ENCODE measurements at regions not wholly inside any gene's neighbourhood (a gene's known extent, or its start where the extent isn't known, plus 50 kb on each side); places are given as distances from the start of the nearest gene placed in this dataset.

DNA sequence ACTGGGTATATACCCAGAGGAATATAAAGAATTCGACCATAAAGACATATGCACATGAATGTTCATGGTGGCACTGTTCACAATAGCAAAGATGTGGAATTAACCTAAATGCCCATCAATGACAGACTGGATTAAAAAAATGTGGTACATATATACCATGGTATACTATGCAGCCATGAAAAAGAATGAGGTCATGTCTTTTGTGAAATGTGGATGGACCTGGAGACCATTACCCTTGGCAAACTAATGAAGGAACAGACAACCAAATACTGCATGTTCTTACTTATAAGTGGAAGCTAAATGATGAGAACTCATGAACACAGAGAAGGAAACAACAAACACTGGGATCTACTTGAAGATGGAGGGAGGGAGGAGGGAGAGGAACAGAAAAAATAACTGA lies 186.7 kb upstream of the SSTR4 start:
- DNase-seq (ENCODE audit: low read depth, low spot score), result no peak

DNA sequence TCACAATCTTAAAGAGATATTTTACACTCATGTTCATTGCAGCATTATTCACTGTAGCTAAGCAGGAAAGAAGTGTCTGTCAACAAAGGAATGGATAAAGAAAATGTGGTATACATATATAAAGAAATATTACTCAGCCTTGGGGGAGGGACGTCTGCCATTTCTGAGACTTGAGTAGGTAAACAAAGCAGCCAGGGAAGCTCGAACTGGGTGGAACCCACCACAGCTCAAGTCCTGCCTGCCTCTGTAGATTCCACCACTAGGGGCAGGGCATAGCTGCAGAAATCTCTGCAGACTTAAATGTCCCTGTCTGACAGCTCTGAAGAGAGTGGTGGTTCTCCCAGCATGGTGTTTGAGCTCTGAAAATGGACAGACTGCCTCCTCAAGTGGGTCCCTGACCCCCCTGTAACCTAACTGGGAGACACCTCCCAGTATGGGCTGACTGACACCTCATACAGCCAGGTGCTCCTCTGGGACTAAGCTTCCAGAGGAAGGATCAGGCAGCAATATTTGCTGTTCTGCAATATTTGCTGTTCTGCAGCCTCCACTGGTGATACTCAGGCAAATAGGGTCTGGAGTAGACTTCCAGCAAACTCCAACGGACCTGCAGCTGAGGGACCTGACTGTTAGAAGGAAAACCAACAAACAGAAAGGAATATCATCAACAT lies 183.3 kb upstream of the SSTR4 start:
- peak; percentile 23 for DNase-seq (ENCODE audit: low read depth, low spot score)

DNA sequence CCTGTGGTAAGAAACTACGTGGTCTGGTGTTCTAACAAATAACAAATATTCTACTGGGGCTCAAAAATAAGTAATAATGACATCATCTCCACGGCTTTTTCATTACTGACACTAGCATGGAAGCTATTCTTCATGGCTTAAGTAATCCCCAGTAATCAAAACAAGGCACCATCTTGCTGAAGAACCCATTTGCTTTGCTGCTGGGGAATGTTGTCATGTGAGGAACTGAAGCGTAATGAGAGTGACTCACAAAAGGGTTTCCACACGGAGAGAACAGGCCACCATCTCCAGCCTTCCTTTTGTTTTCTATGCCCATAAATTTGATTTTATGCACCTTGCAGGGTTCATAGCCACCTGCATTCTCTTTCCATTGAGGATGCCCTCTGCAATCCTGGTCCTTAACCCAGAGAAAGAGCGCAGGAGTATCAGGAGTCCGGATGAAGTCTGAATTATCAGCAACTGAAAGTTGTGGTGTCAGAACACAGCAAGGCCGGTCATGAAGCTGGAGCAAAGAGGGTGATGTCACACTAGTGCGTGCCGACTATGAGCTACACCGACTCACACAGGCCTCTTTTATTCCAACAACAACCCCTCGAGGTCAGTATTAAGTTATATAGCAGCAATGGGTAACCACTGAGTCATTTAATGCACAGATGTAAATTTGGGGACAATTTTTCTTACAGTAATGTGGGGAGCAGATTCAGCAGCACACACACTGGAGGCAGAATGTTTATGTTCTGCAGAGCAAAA lies 173.7 kb upstream of the SSTR4 start:
- DNase-seq (ENCODE audit: low read depth, low spot score), result no peak

DNA sequence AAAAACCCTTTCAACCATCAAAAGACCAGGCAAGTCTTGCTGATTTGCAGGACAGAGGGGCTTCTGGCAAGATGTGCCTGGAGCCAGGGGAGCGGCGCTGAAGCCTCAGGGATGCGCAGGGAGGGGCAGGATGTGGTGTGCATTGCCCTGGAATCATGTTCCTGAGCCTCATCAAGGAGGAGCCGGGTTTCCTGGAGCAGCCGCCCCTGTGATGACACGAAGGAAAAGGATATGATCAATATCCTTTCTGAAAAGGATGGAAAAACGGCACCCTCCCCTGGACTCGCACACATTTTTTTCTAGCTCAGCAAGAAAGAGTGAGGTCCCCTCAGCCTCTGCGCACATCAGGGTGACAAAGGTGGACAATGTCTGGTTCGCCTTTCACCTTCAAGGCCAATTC lies 173.1 kb upstream of the SSTR4 start:
- no peak for DNase-seq (ENCODE audit: low read depth, low spot score)

- no peak for DNase-seq (ENCODE audit: low read depth, low spot score)
Measured at GRCh38 chr20:22862671-22863230, 172.4 kb upstream of the SSTR4 start.

GRCh38 chr20:22863826-22864225 lies 171.3 kb upstream of the SSTR4 start:
- DNase-seq (ENCODE audit: low read depth, low spot score), result no peak

GRCh38 chr20:22866812-22867341 lies 168.2 kb upstream of the SSTR4 start:
- DNase-seq (ENCODE audit: low read depth, low spot score), result no peak

- no peak for DNase-seq (ENCODE audit: low read depth, low spot score)
Measured at GRCh38 chr20:22878166-22878565, 156.9 kb upstream of the SSTR4 start.

DNA sequence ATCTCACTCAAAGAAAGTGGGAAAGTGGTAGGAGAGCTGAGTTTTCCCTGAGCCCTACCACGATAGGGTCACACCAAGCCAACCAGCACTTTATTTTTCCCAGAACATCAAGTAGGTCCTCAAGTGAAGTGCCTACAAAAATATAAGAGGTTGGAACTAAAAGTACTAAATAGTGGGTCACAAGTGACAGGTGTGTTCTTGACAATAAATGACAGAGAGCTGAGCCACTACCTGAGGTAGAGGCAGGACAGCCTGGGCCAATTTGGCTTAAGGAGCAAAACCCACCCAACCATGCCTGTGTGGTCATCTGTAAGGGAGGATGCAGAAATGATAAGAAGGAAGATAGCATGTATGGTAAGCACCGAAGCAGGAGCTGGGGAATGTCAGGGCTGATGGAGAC lies 154.8 kb upstream of the SSTR4 start:
- DNase-seq (ENCODE audit: low read depth, low spot score), result no peak

DNA sequence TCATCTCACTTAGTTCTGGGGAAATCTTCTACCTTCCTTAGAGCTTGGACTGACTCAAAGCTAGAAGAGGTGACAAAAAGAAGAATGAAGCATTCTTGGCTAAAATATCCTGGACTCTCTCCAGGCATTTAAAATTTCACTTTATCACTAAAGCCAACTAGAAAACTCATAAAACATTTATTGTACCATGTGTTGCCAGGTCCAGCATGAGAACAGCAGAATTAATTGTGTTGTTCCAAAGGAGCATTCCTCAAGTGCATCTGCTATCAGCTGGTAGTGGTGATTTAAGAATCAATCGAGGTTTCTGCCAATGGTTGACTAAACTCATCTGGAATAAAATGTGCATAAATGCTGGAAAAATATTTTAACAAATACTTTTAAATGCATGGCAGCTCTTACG lies 147.3 kb upstream of the SSTR4 start:
- DNase-seq (ENCODE audit: low read depth, low spot score), result no peak

GRCh38 chr20:22890594-22891300 lies 144.4 kb upstream of the SSTR4 start:
- no peak for DNase-seq (ENCODE audit: low read depth, low spot score)

GRCh38 chr20:22901164-22901563 lies 133.9 kb upstream of the SSTR4 start:
- no peak for DNase-seq (ENCODE audit: low read depth, low spot score)

GRCh38 chr20:22901921-22902320 lies 133.2 kb upstream of the SSTR4 start:
- no peak for DNase-seq (ENCODE audit: low read depth, low spot score)

- DNase-seq (ENCODE audit: low read depth, low spot score), result no peak
Measured at GRCh38 chr20:22904386-22904785, 130.7 kb upstream of the SSTR4 start.

- no peak for DNase-seq (ENCODE audit: low read depth, low spot score)
Measured at GRCh38 chr20:22904905-22905304, 130.2 kb upstream of the SSTR4 start.

- no peak for DNase-seq (ENCODE audit: low read depth, low spot score)
Measured at GRCh38 chr20:22905658-22906057, 129.5 kb upstream of the SSTR4 start.

DNA sequence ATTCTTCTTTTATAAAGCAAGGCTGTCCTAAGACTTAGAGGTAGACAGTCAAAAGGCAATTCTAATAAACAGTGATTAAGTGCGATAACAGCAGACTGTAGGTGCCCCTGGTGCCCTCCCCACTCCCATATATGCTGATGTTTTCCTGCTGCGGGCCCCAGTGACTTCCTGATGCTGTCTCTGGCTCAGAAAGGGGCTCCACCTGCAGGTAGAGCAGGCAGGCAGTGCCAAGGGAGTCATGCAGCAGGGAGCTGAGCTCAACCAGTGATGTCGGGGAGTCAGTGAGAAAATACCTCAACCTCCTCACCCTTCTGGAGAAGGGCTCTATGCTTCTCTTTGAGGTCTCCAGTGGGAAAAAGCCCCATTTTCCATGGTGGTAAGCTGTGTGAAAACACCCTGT lies 126.7 kb upstream of the SSTR4 start:
- no peak for DNase-seq (ENCODE audit: low read depth, low spot score)

- no peak for DNase-seq (ENCODE audit: low read depth, low spot score)
Measured at GRCh38 chr20:22908944-22909343, 126.2 kb upstream of the SSTR4 start.

DNA sequence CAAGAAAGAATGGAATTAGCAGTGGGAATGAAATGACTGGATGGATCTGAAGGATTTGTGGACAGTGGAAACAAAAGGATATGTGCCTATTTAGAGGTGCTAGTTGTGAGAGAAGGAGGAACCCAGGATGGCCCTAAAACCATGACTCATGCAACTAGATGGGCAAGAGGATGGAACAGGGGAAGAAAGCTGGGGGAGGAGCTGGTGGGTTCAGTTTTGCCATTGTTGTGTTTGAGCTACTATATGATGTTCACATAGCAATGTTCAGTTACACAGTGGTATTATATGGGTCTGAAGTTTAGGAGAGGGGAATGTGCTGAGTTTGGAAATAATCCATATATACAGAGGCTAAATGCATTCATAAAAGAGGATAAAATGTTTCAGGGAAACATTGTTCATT lies 125.7 kb upstream of the SSTR4 start:
- no peak for DNase-seq (ENCODE audit: low read depth, low spot score)

DNA sequence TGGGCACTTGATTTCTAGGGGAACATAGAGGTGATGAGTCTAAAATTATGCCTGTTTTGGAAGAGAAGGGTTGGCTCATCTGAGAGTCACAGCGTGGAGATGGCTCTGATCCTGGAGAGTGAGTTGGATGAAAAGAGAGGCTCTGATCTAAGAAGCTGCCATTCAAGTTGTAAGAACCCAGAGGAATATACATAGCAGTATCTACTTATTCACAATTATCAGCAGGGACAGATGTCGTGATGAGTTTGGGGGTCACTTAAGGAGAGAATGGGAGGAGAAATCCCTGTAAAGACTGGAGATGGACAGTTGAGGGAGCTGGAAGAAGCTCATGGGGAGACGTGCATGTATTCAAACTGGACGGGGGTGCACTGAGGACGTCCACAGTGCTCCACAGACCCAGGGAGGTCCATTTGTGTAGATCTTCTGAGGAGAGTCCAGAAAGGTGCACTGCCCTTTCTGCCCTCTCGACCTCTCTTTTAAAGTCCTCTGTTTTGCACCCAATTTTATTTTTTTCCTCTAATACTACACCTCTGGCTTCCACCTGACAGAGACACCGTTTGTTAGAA lies 124.7 kb upstream of the SSTR4 start:
- DNase-seq (ENCODE audit: low read depth, low spot score), result no peak

- no peak for DNase-seq (ENCODE audit: low read depth, low spot score)
Measured at GRCh38 chr20:22914291-22914690, 120.8 kb upstream of the SSTR4 start.

DNA sequence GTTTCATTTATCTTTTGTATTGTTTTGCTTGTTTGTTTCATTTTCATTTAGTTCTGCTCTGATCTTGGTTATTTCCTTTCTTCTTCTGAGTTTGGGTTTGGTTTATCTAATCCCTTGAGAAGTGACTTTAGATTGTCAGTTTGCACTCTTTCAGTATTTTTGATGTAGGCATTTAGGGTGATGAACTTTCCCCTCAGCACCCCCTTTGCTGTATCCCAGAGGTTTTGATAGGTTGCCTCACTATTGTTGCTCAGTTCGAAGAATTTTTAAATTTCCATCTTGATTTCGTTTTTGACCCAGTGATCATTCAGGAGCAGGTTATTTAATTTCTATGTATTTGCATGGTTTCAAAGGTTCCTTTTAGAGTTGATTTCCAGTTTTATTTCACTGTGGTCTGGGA lies 119.6 kb upstream of the SSTR4 start:
- DNase-seq (ENCODE audit: low read depth, low spot score), result no peak

Measured in iPS DF 19.7 (cell line).